Glutamatergic neuron (in vitro differentiated cells): ENCODE measurements at regions not wholly inside any gene's neighbourhood (a gene's known extent, or its start where the extent isn't known, plus 50 kb on each side); places are given as distances from the start of the nearest gene placed in this dataset.

Source experiments
- DNase-seq: peaks from one replicate; pipeline ENCODE4 v3.0.0; 2022
- H3K27ac Mint-ChIP-seq: one replicate; pipeline ENCODE4 v1.8.0; 2020; ENCODE audit warnings: mild to moderate bottlenecking, mixed read lengths, inconsistent platforms; ENCODE audit not compliant: unreplicated experiment
- H3K27me3 Mint-ChIP-seq: one replicate; pipeline ENCODE4 v1.8.0; 2020; ENCODE audit warnings: mild to moderate bottlenecking, moderate library complexity, mixed read lengths, inconsistent platforms; ENCODE audit not compliant: unreplicated experiment
- H3K36me3 Mint-ChIP-seq: one replicate; pipeline ENCODE4 v1.8.0; 2020; ENCODE audit warnings: mild to moderate bottlenecking, mixed read lengths, inconsistent platforms; ENCODE audit not compliant: unreplicated experiment
- H3K4me1 Mint-ChIP-seq: one replicate; pipeline ENCODE4 v1.8.0; 2020; ENCODE audit warnings: mild to moderate bottlenecking, low read depth, mixed read lengths, inconsistent platforms; ENCODE audit not compliant: unreplicated experiment
- H3K4me3 Mint-ChIP-seq: one replicate; pipeline ENCODE4 v1.8.0; 2020; ENCODE audit warnings: mild to moderate bottlenecking, mixed read lengths, inconsistent platforms; ENCODE audit not compliant: unreplicated experiment
- H3K9me3 Mint-ChIP-seq: one replicate; pipeline ENCODE4 v1.8.0; 2020; ENCODE audit warnings: mild to moderate bottlenecking, moderate library complexity, mixed read lengths, inconsistent platforms; ENCODE audit not compliant: unreplicated experiment
- TF ChIP-seq, protein P1 (sequence below): fragments of 200-600 bp; sonication (generic); IDR thresholded peaks from one replicate; pipeline ENCODE4 v1.5.0; 2021; ENCODE audit not compliant: partially characterized antibody, unreplicated experiment

DNA sequence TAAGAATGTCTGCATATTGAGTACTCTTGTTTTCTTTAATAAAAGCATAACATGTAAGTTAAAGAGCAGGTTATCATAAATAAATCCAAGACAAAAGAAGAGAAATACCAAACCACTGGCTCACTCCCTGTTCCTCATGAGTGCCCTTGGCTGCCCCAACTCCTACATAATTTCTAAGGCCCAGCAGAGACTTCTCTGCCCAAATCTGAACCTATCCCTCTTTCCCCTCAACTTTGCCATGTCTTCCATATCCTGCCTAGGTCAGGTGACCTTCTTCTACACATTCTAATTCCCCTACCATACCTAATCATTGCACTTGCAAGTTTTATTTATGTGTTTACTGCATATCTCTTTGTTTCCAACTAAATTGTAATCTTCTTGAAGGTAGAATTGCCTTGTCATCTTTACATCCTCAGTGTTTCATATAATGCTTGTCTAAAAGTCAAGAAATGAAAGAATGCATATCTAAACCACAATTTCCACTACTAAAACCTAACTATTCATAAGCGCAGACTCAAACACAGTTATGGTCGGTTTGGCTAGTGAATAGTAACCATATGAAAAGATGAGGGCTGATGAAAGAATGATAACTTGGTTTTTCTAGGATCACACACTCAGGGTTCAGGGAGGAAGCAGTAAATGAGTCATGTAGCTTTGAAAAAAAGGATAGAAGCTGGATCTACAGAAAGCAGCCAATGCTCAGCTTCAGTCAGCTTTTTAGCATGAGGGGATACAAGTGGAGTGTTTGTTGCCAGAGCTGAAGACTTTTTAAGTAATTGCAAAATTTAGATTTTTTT lies 53.3 kb upstream of the EYA4 start:
- no peak overlapping the region for H3K4me3 Mint-ChIP-seq
- TF ChIP-seq, protein P1, sequence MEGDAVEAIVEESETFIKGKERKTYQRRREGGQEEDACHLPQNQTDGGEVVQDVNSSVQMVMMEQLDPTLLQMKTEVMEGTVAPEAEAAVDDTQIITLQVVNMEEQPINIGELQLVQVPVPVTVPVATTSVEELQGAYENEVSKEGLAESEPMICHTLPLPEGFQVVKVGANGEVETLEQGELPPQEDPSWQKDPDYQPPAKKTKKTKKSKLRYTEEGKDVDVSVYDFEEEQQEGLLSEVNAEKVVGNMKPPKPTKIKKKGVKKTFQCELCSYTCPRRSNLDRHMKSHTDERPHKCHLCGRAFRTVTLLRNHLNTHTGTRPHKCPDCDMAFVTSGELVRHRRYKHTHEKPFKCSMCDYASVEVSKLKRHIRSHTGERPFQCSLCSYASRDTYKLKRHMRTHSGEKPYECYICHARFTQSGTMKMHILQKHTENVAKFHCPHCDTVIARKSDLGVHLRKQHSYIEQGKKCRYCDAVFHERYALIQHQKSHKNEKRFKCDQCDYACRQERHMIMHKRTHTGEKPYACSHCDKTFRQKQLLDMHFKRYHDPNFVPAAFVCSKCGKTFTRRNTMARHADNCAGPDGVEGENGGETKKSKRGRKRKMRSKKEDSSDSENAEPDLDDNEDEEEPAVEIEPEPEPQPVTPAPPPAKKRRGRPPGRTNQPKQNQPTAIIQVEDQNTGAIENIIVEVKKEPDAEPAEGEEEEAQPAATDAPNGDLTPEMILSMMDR, result no peak
- H3K36me3 Mint-ChIP-seq, result no peaks in the 10 kb centered on the region
- peaks cover 5% of the 10 kb centered on the region for H3K9me3 Mint-ChIP-seq
- H3K27ac Mint-ChIP-seq, result no peak overlapping the region
- H3K4me1 Mint-ChIP-seq, result peaks cover 16% of the 10 kb centered on the region
- no peak for DNase-seq
- H3K27me3 Mint-ChIP-seq, result peaks cover 3% of the 10 kb centered on the region

DNA sequence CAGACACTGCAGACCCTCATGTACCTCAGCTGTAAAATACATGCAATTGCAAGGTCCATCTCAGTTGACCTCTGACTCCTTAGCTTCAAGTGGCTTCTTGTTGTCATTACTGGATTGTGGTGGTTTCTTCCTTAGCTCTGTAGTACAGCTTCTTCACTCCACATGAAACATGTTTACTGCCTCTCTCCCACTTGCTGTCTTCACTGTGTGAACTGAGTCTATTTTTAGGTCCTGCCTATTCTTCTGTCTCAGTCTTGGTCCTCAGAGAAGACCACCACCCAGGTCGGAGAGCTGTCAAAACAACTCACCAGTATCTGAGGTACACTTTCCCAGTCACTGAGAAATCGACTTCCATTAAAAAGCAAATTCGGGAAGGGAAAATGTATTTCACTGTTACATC lies 50.2 kb upstream of the EYA4 start:
- peaks cover 3% of the 10 kb centered on the region for H3K27me3 Mint-ChIP-seq
- no peak overlapping the region for H3K4me3 Mint-ChIP-seq
- TF ChIP-seq, protein P1, result no peak

DNA sequence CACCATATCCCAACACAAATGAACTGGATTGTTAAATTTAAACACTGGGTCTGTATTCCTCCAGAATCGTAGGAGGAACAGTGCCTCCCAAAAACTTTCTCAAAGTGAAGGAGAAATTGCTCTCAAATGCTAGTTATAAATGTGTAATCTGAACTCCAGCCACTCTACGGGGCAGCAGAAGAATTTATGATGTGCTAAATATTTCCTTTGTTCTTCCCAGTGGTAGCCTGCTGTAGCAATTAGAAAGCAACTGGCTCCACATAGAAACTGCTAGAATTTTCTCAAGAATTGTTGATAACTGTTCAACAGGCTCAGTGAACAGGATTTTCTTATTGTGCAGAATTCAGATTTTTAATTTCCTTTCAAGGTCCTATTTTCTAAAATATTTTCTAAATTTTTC lies 49.8 kb upstream of the EYA4 start:
- no peak overlapping the region for H3K4me3 Mint-ChIP-seq
- no peak overlapping the region for H3K27ac Mint-ChIP-seq
- H3K36me3 Mint-ChIP-seq, result no peaks in the 10 kb centered on the region
- peaks cover 3% of the 10 kb centered on the region for H3K27me3 Mint-ChIP-seq
- peaks cover 5% of the 10 kb centered on the region for H3K9me3 Mint-ChIP-seq
- TF ChIP-seq, protein P1, result no peak
- DNase-seq, result no peak
- peaks cover 16% of the 10 kb centered on the region for H3K4me1 Mint-ChIP-seq

More for the DNA sequence above, 50.2 kb upstream of the EYA4 start:
- DNase-seq, result no peak
- Mint-ChIP-seq H3K9me3 (peaks cover 5% of the 10 kb centered on the region), H3K36me3 (no peaks in the 10 kb centered on the region), H3K4me1 (peaks cover 16% of the 10 kb centered on the region), H3K27ac (no peak overlapping the region)
